ENCODE measurements at regions not wholly inside any gene's neighbourhood (a gene's known extent, or its start where the extent isn't known, plus 50 kb on each side); places are given as distances from the start of the nearest gene placed in this dataset.

DNA sequence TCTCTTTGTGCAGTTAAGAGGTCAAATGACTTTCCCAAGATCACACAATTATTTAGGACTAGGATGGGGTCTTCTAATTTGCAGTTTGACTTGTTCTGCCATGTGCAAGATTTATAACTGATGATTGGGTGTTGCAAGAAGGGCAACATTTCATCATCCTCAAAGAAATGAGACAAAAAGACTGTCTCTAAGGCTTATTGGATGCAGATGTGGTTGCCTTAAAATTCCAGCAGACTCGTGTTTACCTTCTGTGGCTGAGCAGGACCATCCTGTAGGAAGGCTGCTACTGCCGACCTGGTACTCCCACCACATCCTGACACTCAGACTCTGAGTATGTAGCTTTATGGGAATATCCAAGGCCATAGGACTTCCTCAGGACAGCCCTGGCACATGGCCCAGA, 99.9 kb upstream of the SGIP1 start:
- ChIA-PET POLR2A (no interaction called here), SMC1A (ENCODE audit: uncharacterized antibody, unreplicated experiment) (interaction anchor here (0.6 to 5.6 kb wide), 10 partner anchors 9 to 180 kb away, joined by 3 to 90 read pairs (median 24); no protein-coding TSS in a partner anchor), CTCF (interaction anchor here (1.1 to 5.8 kb wide), 8 partner anchors 12 to 181 kb away, joined by 3 to 94 read pairs (median 26); no protein-coding TSS in a partner anchor), RAD21 (ENCODE audit: unreplicated experiment) (interaction anchor here (1.2 to 4.6 kb wide), 3 partner anchors 12 to 184 kb away, joined by 3 to 51 read pairs (median 4); no protein-coding TSS in a partner anchor)
- no peak overlapping the region for H2AFZ ChIP-seq (ENCODE audit: control insufficient read depth, low read depth, low read length)
- H3K9me3 ChIP-seq (replicated peaks; ENCODE audit: control insufficient read depth, insufficient read depth, low read length) = no peaks in the 10 kb centered on the region; the same call in 1 of the 3 replicates
- no peaks in the 10 kb centered on the region for H4K20me1 ChIP-seq (ENCODE audit: control insufficient read depth, insufficient read depth)
- H3K79me2 ChIP-seq (ENCODE audit: control insufficient read depth, insufficient read depth, low read length) = no peaks in the 10 kb centered on the region
- H3K4me2 ChIP-seq (ENCODE audit: control insufficient read depth, insufficient read depth) = no peak overlapping the region
- BruUV-seq (replicated peaks) = no TSS peak
- intact Hi-C loops (cut with micrococcal nuclease; ENCODE audit: unreplicated experiment) = no loop called here
- 61% methylated on average over 2 of the region's 2 CpGs for WGBS (ENCODE audit: insufficient coverage, insufficient replicate concordance, low lambda C conversion rate, missing lambda C conversion rate)
- no peak overlapping the region for H3K9ac ChIP-seq (ENCODE audit: control insufficient read depth, insufficient read depth, low read length)
- in situ Hi-C loops (cut with MboI) = no loop called here
- no peaks in the 10 kb centered on the region for H3K27me3 ChIP-seq (replicated peaks in 1 of 2; ENCODE audit: control insufficient read depth in 2 of 2, insufficient read depth in 2 of 2, low read length in 1 of 2)
- FAIRE-seq = no peak
- TF ChIP-seq TARDBP (IDR thresholded peaks at IDR 0.05; ENCODE audit: borderline replicate concordance) (no peak), BMI1 (IDR thresholded peaks at IDR 0.05; ENCODE audit: borderline replicate concordance) (no peak), MTA2 (IDR thresholded peaks at IDR 0.05; ENCODE audit: low read depth) (no peak), PAX5 (IDR thresholded peaks at IDR 0.05; ENCODE audit: borderline replicate concordance, low read depth, low read length) (no peak), ZNF207 (IDR thresholded peaks at IDR 0.05; ENCODE audit: borderline replicate concordance) (no peak), NBN (IDR thresholded peaks at IDR 0.05) (no peak), CHD1 (IDR thresholded peaks at IDR 0.05; ENCODE audit: low read depth, low read length) (no peak), HCFC1 (IDR thresholded peaks at IDR 0.05; ENCODE audit: low read length) (no peak), SREBF1 (IDR thresholded peaks at IDR 0.05; ENCODE audit: low read length) (no peak)
- TF ChIP-seq, protein P1, sequence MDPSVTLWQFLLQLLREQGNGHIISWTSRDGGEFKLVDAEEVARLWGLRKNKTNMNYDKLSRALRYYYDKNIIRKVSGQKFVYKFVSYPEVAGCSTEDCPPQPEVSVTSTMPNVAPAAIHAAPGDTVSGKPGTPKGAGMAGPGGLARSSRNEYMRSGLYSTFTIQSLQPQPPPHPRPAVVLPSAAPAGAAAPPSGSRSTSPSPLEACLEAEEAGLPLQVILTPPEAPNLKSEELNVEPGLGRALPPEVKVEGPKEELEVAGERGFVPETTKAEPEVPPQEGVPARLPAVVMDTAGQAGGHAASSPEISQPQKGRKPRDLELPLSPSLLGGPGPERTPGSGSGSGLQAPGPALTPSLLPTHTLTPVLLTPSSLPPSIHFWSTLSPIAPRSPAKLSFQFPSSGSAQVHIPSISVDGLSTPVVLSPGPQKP (IDR thresholded peaks at IDR 0.05; ENCODE audit: low read depth, low read length) = no peak
- peaks cover 22% of the 10 kb centered on the region for H3K4me1 ChIP-seq (ENCODE audit: control insufficient read depth, insufficient read depth, low read length)
- no peak overlapping the region for H3K27ac ChIP-seq (ENCODE audit: control insufficient read depth, insufficient read depth)
- no peaks in the 10 kb centered on the region for H3K36me3 ChIP-seq (ENCODE audit: control insufficient read depth in 2 of 2, insufficient read depth in 2 of 2, low read length in 1 of 2)
- ATAC-seq = no peak
- DNase-seq (ENCODE audit: low read depth, low spot score) = no peak
- no peak overlapping the region for H3K4me3 ChIP-seq

All from GM12878 (cell line).